GM19468 (cell line): ENCODE measurements at regions not wholly inside any gene's neighbourhood (a gene's known extent, or its start where the extent isn't known, plus 50 kb on each side); places are given as distances from the start of the nearest gene placed in this dataset.

Experiments used
- ATAC-seq: cut with Tn5 transposase; IDR thresholded peaks from one replicate; pipeline ENCODE4 v1.9.1; 2021; ENCODE audit warnings: mild to moderate bottlenecking, moderate library complexity, moderate number of reproducible peaks; ENCODE audit not compliant: unreplicated experiment; ENCODE audit errors: extremely low read depth

GRCh38 chr12:25853316-25854095, 105.0 kb upstream of the RASSF8 start:
- ATAC-seq = no peak

GRCh38 chr12:25854991-25855390, 103.5 kb upstream of the RASSF8 start:
- ATAC-seq = no peak

- no peak for ATAC-seq
Measured at GRCh38 chr12:25855716-25856115, 102.8 kb upstream of the RASSF8 start.

- ATAC-seq = no peak
Measured at GRCh38 chr12:25859976-25860375, 98.5 kb upstream of the RASSF8 start.

- no peak for ATAC-seq
Measured at GRCh38 chr12:25861226-25861625, 97.3 kb upstream of the RASSF8 start.

GRCh38 chr12:25864306-25865276, 93.9 kb upstream of the RASSF8 start:
- no peak for ATAC-seq

- no peak for ATAC-seq
Measured at GRCh38 chr12:25866586-25867378, 91.7 kb upstream of the RASSF8 start.

GRCh38 chr12:25868193-25868592, 90.3 kb upstream of the RASSF8 start:
- ATAC-seq = no peak

GRCh38 chr12:25872137-25872536, 86.3 kb upstream of the RASSF8 start:
- ATAC-seq = no peak

GRCh38 chr12:25875661-25876060, 82.8 kb upstream of the RASSF8 start:
- no peak for ATAC-seq

- ATAC-seq = no peak
Measured at GRCh38 chr12:25876383-25877045, 82.0 kb upstream of the RASSF8 start.

- no peak for ATAC-seq
Measured at GRCh38 chr12:25877446-25877845, 81.0 kb upstream of the RASSF8 start.

GRCh38 chr12:25882266-25882665, 76.2 kb upstream of the RASSF8 start:
- ATAC-seq = no peak

- no peak for ATAC-seq
Measured at GRCh38 chr12:25883026-25883916, 75.2 kb upstream of the RASSF8 start.

GRCh38 chr12:25884024-25884919, 74.2 kb upstream of the RASSF8 start:
- ATAC-seq = no peak

GRCh38 chr12:25884920-25885234, 73.6 kb upstream of the RASSF8 start:
- ATAC-seq = no peak

- no peak for ATAC-seq
Measured at GRCh38 chr12:25886396-25886795, 72.1 kb upstream of the RASSF8 start.

GRCh38 chr12:25887367-25887766, 71.1 kb upstream of the RASSF8 start:
- ATAC-seq = no peak
